ENCODE measurements at regions not wholly inside any gene's neighbourhood (a gene's known extent, or its start where the extent isn't known, plus 50 kb on each side); places are given as distances from the start of the nearest gene placed in this dataset.

GRCh38 chr4:26013629-26014028 is 99.6 kb downstream of the SMIM20 start:
- TF ChIP-seq CSDC2 (CRISPR knock-in tag; IDR thresholded peaks at IDR 0.05) (no peak), POU6F1 (CRISPR knock-in tag; IDR thresholded peaks at IDR 0.05; ENCODE audit: borderline replicate concordance, low read depth) (no peak), GLIS3 (CRISPR knock-in tag; IDR thresholded peaks at IDR 0.05) (no peak), ISL1 (CRISPR knock-in tag; IDR thresholded peaks at IDR 0.05) (no peak), TSHZ2 (CRISPR knock-in tag; IDR thresholded peaks at IDR 0.05) (no peak), ZC3H10 (CRISPR knock-in tag; IDR thresholded peaks at IDR 0.05) (no peak), CREB5 (CRISPR knock-in tag; IDR thresholded peaks at IDR 0.05; ENCODE audit: low read depth) (no peak), ESRRG (CRISPR knock-in tag; IDR thresholded peaks at IDR 0.05) (no peak), RARB (CRISPR knock-in tag; IDR thresholded peaks at IDR 0.05) (no peak), ZNF8 (CRISPR knock-in tag; IDR thresholded peaks at IDR 0.05) (no peak), TOX (CRISPR knock-in tag; IDR thresholded peaks at IDR 0.05; ENCODE audit: borderline replicate concordance) (no peak), ZNF565 (CRISPR knock-in tag; conservative IDR thresholded peaks at IDR 0.05; ENCODE audit: low read depth) (no peak), ZFP30 (CRISPR knock-in tag; IDR thresholded peaks at IDR 0.05) (no peak), OSR1 (CRISPR knock-in tag; IDR thresholded peaks at IDR 0.05) (no peak), ZNF70 (CRISPR knock-in tag; IDR thresholded peaks at IDR 0.05) (no peak), PATZ1 (CRISPR knock-in tag; IDR thresholded peaks at IDR 0.05; ENCODE audit: borderline replicate concordance) (no peak), ARNTL (CRISPR knock-in tag; IDR thresholded peaks at IDR 0.05; ENCODE audit: borderline replicate concordance, low read depth) (no peak), SNAI2 (CRISPR knock-in tag; IDR thresholded peaks at IDR 0.05) (no peak), PPARA (CRISPR knock-in tag; IDR thresholded peaks at IDR 0.05; ENCODE audit: borderline replicate concordance) (no peak)
- no peak for ATAC-seq

- ATAC-seq, result peak; percentile 78
- TF ChIP-seq OSR1 (CRISPR knock-in tag; IDR thresholded peaks at IDR 0.05) (no peak), ZNF70 (CRISPR knock-in tag; IDR thresholded peaks at IDR 0.05) (no peak), TOX (CRISPR knock-in tag; IDR thresholded peaks at IDR 0.05; ENCODE audit: borderline replicate concordance) (no peak), ESRRG (CRISPR knock-in tag; IDR thresholded peaks at IDR 0.05) (no peak), ZC3H10 (CRISPR knock-in tag; IDR thresholded peaks at IDR 0.05) (no peak), POU6F1 (CRISPR knock-in tag; IDR thresholded peaks at IDR 0.05; ENCODE audit: borderline replicate concordance, low read depth) (no peak), ZFP30 (CRISPR knock-in tag; IDR thresholded peaks at IDR 0.05) (no peak), ZFP3 (CRISPR knock-in tag; IDR thresholded peaks at IDR 0.05) (no peak), RARB (CRISPR knock-in tag; IDR thresholded peaks at IDR 0.05) (no peak), ZNF565 (CRISPR knock-in tag; conservative IDR thresholded peaks at IDR 0.05; ENCODE audit: low read depth) (no peak), CREB5 (CRISPR knock-in tag; IDR thresholded peaks at IDR 0.05; ENCODE audit: low read depth) (no peak), PPARA (CRISPR knock-in tag; IDR thresholded peaks at IDR 0.05; ENCODE audit: borderline replicate concordance) (no peak), ISL1 (CRISPR knock-in tag; IDR thresholded peaks at IDR 0.05) (no peak), CSDC2 (CRISPR knock-in tag; IDR thresholded peaks at IDR 0.05) (no peak), GLIS3 (CRISPR knock-in tag; IDR thresholded peaks at IDR 0.05) (no peak), SNAI2 (CRISPR knock-in tag; IDR thresholded peaks at IDR 0.05) (no peak)
Measured at GRCh38 chr4:26015133-26015651, 101.2 kb downstream of the SMIM20 start.
